Activated T-helper 2 cell treated with anti-CD3 and anti-CD28 coated beads, Interferon-gamma antibody, Interleukin-2, Interleukin-4, amounts not matched to agents 10 μg/mL and 5 μg/mL and 100 μg/mL, durations not matched to agents 14 hours and 24 hours and 36 hours (primary cell): ENCODE measurements at regions not wholly inside any gene's neighbourhood (a gene's known extent, or its start where the extent isn't known, plus 50 kb on each side); places are given as distances from the start of the nearest gene placed in this dataset.

ENCODE experiments used
- DNase-seq: peaks from one replicate; pipeline ENCODE4 v3.0.0; 2021; ENCODE audit warnings: low spot score
- H3K27ac Mint-ChIP-seq: one replicate; pipeline ENCODE4 v1.8.0; 2021; ENCODE audit warnings: mixed read lengths
- H3K27me3 Mint-ChIP-seq: one replicate; pipeline ENCODE4 v1.8.0; 2021; ENCODE audit warnings: low read depth, mixed read lengths
- H3K36me3 Mint-ChIP-seq: one replicate; pipeline ENCODE4 v1.8.0; 2021; ENCODE audit warnings: low read depth, mixed read lengths
- H3K4me1 Mint-ChIP-seq: one replicate; pipeline ENCODE4 v1.8.0; 2021; ENCODE audit warnings: low read depth, mixed read lengths
- H3K4me3 Mint-ChIP-seq: one replicate; pipeline ENCODE4 v1.8.0; 2021; ENCODE audit warnings: low read depth, mild to moderate bottlenecking, moderate library complexity, mixed read lengths
- H3K9me3 Mint-ChIP-seq: one replicate; pipeline ENCODE4 v1.8.0; 2021; ENCODE audit warnings: mixed read lengths
- intact Hi-C: fragments of 100-400 bp; cut with micrococcal nuclease; formaldehyde crosslinking; loops from one replicate; pipeline ENCODE4 v1.15.1; 2023

GRCh38 chr16:86143666-86144065 is 244.7 kb downstream of the IRF8 start:
- H3K27me3 Mint-ChIP-seq = no peaks in the 10 kb centered on the region
- intact Hi-C loops = no loop called here
- no peaks in the 10 kb centered on the region for H3K4me1 Mint-ChIP-seq
- H3K36me3 Mint-ChIP-seq = no peaks in the 10 kb centered on the region
- H3K9me3 Mint-ChIP-seq = no peaks in the 10 kb centered on the region
- no peak overlapping the region for H3K4me3 Mint-ChIP-seq
- no peak for DNase-seq
- no peak overlapping the region for H3K27ac Mint-ChIP-seq

- Mint-ChIP-seq H3K27ac (no peak overlapping the region), H3K27me3 (no peaks in the 10 kb centered on the region), H3K4me3 (no peak overlapping the region), H3K4me1 (no peaks in the 10 kb centered on the region), H3K9me3 (no peaks in the 10 kb centered on the region), H3K36me3 (no peaks in the 10 kb centered on the region)
- no peak for DNase-seq
- intact Hi-C loops = no loop called here
Measured at GRCh38 chr16:86145669-86146068, 246.7 kb downstream of the IRF8 start.

DNA sequence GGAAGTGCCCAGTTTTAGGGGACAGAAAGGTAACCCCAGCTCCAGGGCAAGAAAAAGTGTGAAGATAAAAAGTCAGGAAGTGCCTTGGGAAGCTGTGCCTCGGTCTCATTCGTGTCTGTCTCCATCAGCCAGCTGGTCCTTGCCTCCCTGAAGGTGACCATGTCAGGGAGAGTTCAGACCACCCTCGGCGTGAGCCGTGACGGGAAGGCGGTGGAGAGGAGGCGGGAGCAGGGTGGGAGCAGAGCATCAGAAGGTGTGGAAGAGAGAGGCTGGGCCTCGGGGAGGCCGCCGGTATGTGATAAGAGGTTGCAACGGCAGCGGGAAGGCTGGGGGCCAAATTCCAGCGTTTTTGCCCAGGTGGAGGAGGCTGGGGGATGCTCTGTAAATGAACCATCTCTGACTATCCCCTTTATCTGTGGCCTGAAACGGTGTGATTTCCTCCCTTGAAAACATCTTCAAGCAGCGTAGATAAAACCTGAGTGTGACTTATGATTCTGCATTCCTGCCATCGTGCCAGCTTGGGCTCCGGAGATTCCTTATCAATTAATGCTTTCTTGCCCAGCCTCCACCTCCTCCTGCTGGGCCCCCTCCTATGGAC is 251.8 kb downstream of the IRF8 start:
- H3K4me3 Mint-ChIP-seq = no peak overlapping the region
- intact Hi-C loops = no loop called here
- H3K27ac Mint-ChIP-seq = no peak overlapping the region
- H3K4me1 Mint-ChIP-seq = no peaks in the 10 kb centered on the region
- DNase-seq = no peak
- no peaks in the 10 kb centered on the region for H3K36me3 Mint-ChIP-seq
- no peaks in the 10 kb centered on the region for H3K9me3 Mint-ChIP-seq
- H3K27me3 Mint-ChIP-seq = peaks cover 2% of the 10 kb centered on the region

DNA sequence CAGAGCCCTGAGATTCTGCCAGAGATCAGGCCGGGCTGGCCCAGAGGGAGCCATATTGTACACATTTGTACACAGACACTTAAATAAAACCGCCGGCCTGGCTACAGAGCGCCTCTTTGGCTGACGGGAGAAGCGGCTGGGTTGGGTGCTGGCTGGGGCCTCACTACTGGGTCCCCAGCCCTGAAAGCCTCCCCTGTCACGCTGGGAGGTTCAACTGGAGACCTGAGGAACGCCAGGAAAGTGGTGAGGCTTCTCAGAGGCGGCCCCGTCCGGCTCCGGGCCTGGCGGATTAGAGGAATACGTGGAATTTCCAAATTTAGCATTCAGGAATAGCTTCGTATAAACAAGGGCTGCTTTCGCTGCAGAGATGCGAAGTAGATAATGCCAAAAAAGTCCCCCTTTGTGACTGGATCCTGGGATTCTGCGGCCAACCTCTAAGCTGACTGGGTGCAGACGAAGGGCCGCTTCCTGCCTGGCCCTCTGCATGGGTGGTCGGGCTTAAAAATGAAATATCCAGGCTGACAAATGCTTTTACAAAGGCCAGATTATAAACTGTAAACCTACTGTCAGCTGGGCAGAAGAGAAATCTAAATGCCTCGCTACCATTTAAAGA is 252.4 kb downstream of the IRF8 start:
- Mint-ChIP-seq H3K9me3 (no peaks in the 10 kb centered on the region), H3K27me3 (peaks cover 2% of the 10 kb centered on the region), H3K4me3 (no peak overlapping the region), H3K27ac (no peak overlapping the region), H3K36me3 (no peaks in the 10 kb centered on the region), H3K4me1 (no peaks in the 10 kb centered on the region)
- no peak for DNase-seq
- intact Hi-C loops = no loop called here

- intact Hi-C loops = no loop called here
- Mint-ChIP-seq H3K36me3 (no peaks in the 10 kb centered on the region), H3K4me3 (no peak overlapping the region), H3K9me3 (peaks cover 5% of the 10 kb centered on the region), H3K27me3 (peaks cover 2% of the 10 kb centered on the region), H3K27ac (no peak overlapping the region), H3K4me1 (no peaks in the 10 kb centered on the region)
- no peak for DNase-seq
Measured at GRCh38 chr16:86156155-86156554, 257.2 kb downstream of the IRF8 start.

DNA sequence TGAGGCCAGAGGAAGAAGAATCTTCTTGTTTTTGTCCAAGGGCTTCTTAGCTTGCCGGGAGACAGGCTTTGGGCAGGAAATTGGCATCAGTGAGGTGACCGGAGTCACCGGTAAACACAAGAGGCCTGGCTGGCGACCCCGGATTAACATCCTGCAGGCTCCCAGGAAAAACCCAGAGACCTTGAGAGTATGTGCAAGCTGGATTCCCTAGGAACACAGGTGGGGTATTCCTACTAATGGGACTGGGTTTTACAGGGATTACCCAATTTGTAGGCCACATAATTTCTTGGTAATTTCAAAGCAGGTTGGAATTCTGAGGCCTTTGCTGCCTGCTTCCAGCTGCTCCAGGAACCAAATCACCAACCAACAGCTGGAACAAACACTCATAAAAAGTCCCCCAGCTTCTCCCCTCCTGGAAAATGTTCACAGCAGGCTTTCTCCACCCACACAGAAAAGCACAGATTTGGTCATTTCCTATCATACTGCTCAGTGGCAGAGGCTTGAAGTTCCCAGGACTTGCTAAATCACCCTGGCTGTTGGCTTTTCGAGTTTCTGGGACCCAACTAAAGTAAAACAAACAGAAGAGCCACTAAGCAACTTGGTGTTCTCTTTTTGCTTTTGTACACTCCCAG is 258.8 kb downstream of the IRF8 start:
- H3K9me3 Mint-ChIP-seq = peaks cover 5% of the 10 kb centered on the region
- no peaks in the 10 kb centered on the region for H3K4me1 Mint-ChIP-seq
- no peaks in the 10 kb centered on the region for H3K36me3 Mint-ChIP-seq
- H3K27ac Mint-ChIP-seq = no peak overlapping the region
- intact Hi-C loops = no loop called here
- no peak for DNase-seq
- H3K27me3 Mint-ChIP-seq = peaks cover 2% of the 10 kb centered on the region
- no peak overlapping the region for H3K4me3 Mint-ChIP-seq

DNA sequence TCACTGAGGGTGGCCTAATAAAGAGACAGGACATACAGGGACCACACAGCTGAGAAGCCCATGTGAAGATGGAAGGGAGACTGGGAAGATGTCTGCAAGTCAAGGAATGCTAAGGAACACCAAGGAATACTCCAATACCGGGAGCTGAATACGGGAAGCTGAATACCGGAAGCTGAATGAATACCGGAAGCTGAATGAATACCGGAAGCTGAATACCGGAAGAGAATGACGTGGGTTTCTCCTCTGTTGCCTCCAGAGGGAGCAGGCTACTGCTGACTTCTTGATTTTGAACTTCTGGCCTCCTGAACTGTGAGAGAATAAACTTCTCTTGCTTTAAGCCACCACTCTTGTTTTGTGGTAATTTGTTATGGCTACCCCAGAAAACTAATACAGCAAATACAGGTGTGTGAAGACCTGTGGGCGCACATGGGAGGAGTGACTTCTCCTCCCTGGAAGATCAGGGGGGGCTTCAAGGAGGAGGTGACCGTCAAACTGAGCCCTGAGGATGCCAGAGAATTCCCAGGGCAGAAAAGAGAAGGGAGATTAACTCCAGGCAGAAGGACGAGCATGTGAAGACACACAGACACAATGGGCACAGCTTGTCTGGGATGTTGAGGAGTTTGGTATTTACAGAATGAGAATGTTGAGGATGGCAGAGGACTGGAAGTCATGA is 259.9 kb downstream of the IRF8 start:
- Mint-ChIP-seq H3K27me3 (peaks cover 2% of the 10 kb centered on the region), H3K9me3 (peaks cover 5% of the 10 kb centered on the region), H3K27ac (no peak overlapping the region), H3K36me3 (no peaks in the 10 kb centered on the region), H3K4me1 (no peaks in the 10 kb centered on the region), H3K4me3 (no peak overlapping the region)
- no peak for DNase-seq
- intact Hi-C loops = no loop called here

DNA sequence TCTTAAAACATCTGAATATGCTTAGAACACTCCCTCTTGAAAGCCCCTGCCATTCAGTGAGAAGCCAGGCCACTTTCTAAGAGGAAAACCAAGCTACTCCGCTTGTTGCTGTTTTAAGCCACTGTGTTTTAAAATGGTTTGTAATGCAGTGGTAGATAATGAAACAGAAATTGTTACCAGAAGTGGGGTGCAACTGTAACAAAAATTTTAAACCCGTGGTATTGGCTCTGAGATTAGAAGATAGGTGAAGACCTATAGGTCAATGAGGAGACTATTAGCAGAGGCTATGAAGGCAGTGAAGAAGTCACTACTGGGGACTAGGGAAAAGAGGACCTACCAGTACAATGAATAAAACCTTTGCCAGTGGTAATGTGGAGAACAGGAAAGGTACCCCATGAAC is 266.5 kb downstream of the IRF8 start:
- Mint-ChIP-seq H3K27ac (no peak overlapping the region), H3K4me1 (peaks cover 3% of the 10 kb centered on the region), H3K36me3 (no peaks in the 10 kb centered on the region), H3K27me3 (no peaks in the 10 kb centered on the region), H3K4me3 (no peak overlapping the region), H3K9me3 (peaks cover 17% of the 10 kb centered on the region)
- intact Hi-C loops = no loop called here
- DNase-seq = no peak

GRCh38 chr16:86166414-86166813 is 267.5 kb downstream of the IRF8 start:
- intact Hi-C loops = no loop called here
- Mint-ChIP-seq H3K4me3 (no peak overlapping the region), H3K27me3 (no peaks in the 10 kb centered on the region), H3K4me1 (peaks cover 3% of the 10 kb centered on the region), H3K27ac (no peak overlapping the region), H3K9me3 (peaks cover 17% of the 10 kb centered on the region), H3K36me3 (no peaks in the 10 kb centered on the region)
- no peak for DNase-seq

DNA sequence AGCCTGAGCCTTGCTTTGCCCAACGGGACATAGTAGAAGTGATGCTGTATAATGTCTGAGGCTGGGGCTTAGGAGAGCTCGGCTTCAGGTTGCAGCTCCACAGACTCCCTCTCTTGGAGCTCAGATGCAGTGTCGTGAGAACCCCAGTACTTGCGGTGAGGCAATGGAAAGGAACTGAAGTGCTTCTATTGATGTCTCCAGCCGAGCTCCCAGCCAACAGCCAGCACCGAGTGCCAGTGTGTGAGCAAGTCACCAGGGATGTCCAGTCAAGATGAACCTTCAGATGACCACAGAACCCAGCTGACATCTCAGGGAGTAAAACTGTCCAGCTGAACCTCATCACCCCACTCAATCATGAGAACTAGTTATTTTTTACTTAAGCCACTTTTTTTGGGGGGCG is 268.1 kb downstream of the IRF8 start:
- Mint-ChIP-seq H3K27ac (no peak overlapping the region), H3K36me3 (no peaks in the 10 kb centered on the region), H3K4me1 (peaks cover 3% of the 10 kb centered on the region), H3K27me3 (no peaks in the 10 kb centered on the region), H3K4me3 (no peak overlapping the region), H3K9me3 (peaks cover 17% of the 10 kb centered on the region)
- DNase-seq = no peak
- intact Hi-C loops = no loop called here

- intact Hi-C loops = no loop called here
- Mint-ChIP-seq H3K36me3 (no peaks in the 10 kb centered on the region), H3K27ac (no peak overlapping the region), H3K27me3 (no peaks in the 10 kb centered on the region), H3K4me1 (peaks cover 3% of the 10 kb centered on the region), H3K9me3 (peaks cover 6% of the 10 kb centered on the region), H3K4me3 (no peak overlapping the region)
- DNase-seq = no peak
Measured at GRCh38 chr16:86170720-86171119, 271.8 kb downstream of the IRF8 start.

GRCh38 chr16:86171329-86171728 is 272.4 kb downstream of the IRF8 start:
- Mint-ChIP-seq H3K4me3 (no peak overlapping the region), H3K4me1 (peaks cover 3% of the 10 kb centered on the region), H3K36me3 (no peaks in the 10 kb centered on the region), H3K27ac (no peak overlapping the region), H3K9me3 (no peaks in the 10 kb centered on the region), H3K27me3 (no peaks in the 10 kb centered on the region)
- DNase-seq = no peak
- intact Hi-C loops = no loop called here

- H3K4me3 Mint-ChIP-seq = no peak overlapping the region
- no peak overlapping the region for H3K27ac Mint-ChIP-seq
- no peaks in the 10 kb centered on the region for H3K27me3 Mint-ChIP-seq
- intact Hi-C loops = no loop called here
- no peaks in the 10 kb centered on the region for H3K4me1 Mint-ChIP-seq
- DNase-seq = no peak
- no peaks in the 10 kb centered on the region for H3K36me3 Mint-ChIP-seq
- H3K9me3 Mint-ChIP-seq = no peaks in the 10 kb centered on the region
Measured at GRCh38 chr16:86175816-86176215, 276.9 kb downstream of the IRF8 start.
